Type B pancreatic cell (in vitro differentiated cells): ENCODE measurements at regions not wholly inside any gene's neighbourhood (a gene's known extent, or its start where the extent isn't known, plus 50 kb on each side); places are given as distances from the start of the nearest gene placed in this dataset.

ENCODE experiments used
- DNase-seq: peaks from one replicate; pipeline ENCODE4 v3.0.0; 2021; ENCODE audit warnings: mixed read lengths; ENCODE audit not compliant: unreplicated experiment; ENCODE audit errors: extremely low spot score
- H3K27ac Mint-ChIP-seq: 2 replicates; pipeline ENCODE4 v1.8.0; 2021; ENCODE audit warnings: mild to moderate bottlenecking, mixed read lengths
- H3K27me3 Mint-ChIP-seq: 2 replicates; pipeline ENCODE4 v1.8.0; 2021; ENCODE audit warnings: mixed read lengths
- H3K36me3 Mint-ChIP-seq: 2 replicates; pipeline ENCODE4 v1.8.0; 2021; ENCODE audit warnings: mixed read lengths
- H3K4me1 Mint-ChIP-seq: one replicate; pipeline ENCODE4 v1.8.0; 2021; ENCODE audit warnings: mixed read lengths; ENCODE audit not compliant: unreplicated experiment
- H3K4me3 Mint-ChIP-seq: 2 replicates; pipeline ENCODE4 v1.8.0; 2021; ENCODE audit warnings: mild to moderate bottlenecking, mixed read lengths
- H3K9me3 Mint-ChIP-seq: 2 replicates; pipeline ENCODE4 v1.8.0; 2021; ENCODE audit warnings: mixed read lengths
- TF ChIP-seq, protein P1 (sequence below): fragments of 200-600 bp; sonication (generic); conservative IDR thresholded peaks from 2 replicates; pipeline ENCODE4 v1.5.0; 2021; ENCODE audit warnings: antibody characterized with exemption, mild to moderate bottlenecking

DNA sequence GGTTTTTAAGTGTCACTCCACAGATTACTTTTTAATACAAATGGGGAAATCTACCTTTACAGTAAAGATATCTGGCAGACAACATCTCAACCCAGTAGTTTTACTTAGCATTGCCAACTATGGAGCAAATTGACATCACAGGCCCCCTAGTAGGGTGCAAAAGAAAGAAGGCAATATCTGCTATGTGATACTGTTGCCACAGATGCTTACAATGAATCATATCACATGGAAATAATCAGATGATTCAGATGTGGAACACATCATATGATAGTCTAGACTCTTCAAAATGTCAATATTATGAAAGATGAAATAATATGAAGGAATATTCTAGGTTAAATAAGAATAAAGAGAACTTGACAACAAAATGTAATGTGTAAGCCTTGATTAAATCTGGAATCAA is 322.5 kb downstream of the BMP2 start:
- Mint-ChIP-seq H3K36me3 (no peaks in the 10 kb centered on the region), H3K27me3 (no peaks in the 10 kb centered on the region), H3K27ac (no peak overlapping the region), H3K9me3 (no peaks in the 10 kb centered on the region), H3K4me1 (peaks cover 8% of the 10 kb centered on the region), H3K4me3 (no peak overlapping the region)
- DNase-seq = no peak
- TF ChIP-seq, protein P1, sequence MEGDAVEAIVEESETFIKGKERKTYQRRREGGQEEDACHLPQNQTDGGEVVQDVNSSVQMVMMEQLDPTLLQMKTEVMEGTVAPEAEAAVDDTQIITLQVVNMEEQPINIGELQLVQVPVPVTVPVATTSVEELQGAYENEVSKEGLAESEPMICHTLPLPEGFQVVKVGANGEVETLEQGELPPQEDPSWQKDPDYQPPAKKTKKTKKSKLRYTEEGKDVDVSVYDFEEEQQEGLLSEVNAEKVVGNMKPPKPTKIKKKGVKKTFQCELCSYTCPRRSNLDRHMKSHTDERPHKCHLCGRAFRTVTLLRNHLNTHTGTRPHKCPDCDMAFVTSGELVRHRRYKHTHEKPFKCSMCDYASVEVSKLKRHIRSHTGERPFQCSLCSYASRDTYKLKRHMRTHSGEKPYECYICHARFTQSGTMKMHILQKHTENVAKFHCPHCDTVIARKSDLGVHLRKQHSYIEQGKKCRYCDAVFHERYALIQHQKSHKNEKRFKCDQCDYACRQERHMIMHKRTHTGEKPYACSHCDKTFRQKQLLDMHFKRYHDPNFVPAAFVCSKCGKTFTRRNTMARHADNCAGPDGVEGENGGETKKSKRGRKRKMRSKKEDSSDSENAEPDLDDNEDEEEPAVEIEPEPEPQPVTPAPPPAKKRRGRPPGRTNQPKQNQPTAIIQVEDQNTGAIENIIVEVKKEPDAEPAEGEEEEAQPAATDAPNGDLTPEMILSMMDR = no peak

DNA sequence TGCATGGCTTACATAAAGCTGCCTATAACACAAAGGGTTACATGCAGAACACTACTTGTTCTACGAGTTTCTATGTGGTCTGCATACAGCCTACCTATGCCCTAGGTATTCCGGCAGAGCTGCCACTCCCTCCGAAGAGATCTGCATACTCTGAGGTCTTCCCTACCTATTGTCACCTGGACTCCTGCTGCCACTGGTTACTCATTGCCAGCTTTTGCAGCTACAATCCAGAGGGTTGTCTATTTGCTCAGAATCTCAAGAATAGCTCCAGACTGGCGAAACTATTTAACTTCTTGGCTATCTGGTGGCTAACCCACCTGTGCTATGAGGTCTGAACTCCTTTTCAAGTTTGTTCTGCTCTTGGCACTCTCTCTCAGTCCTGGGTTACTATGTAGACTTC is 323.3 kb downstream of the BMP2 start:
- no peaks in the 10 kb centered on the region for H3K36me3 Mint-ChIP-seq
- no peaks in the 10 kb centered on the region for H3K9me3 Mint-ChIP-seq
- no peaks in the 10 kb centered on the region for H3K27me3 Mint-ChIP-seq
- no peak overlapping the region for H3K27ac Mint-ChIP-seq
- H3K4me1 Mint-ChIP-seq = no peaks in the 10 kb centered on the region
- no peak for DNase-seq
- TF ChIP-seq, protein P1 = no peak
- H3K4me3 Mint-ChIP-seq = no peak overlapping the region

DNA sequence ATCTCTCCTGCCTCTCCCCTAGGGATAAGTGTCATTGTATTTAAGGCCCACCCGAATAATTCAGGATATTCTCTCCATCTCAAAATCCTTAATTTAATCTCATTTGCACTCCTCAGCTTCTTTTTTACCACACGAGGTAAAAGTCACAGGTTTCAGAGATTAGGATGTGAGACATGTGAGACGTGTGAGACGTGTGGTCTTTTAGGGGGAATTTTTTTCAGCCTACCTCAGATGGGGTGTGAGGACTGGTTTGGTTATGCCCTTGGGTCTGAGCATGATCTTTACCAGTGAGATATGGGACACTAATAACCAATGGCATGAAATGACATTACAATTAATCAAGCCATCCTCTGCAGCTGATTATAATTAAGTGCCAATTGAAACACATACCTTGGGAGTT is 324.2 kb downstream of the BMP2 start:
- no peaks in the 10 kb centered on the region for H3K36me3 Mint-ChIP-seq
- no peak overlapping the region for H3K27ac Mint-ChIP-seq
- H3K9me3 Mint-ChIP-seq = no peaks in the 10 kb centered on the region
- no peak overlapping the region for H3K4me3 Mint-ChIP-seq
- no peak for DNase-seq
- H3K4me1 Mint-ChIP-seq = no peaks in the 10 kb centered on the region
- no peaks in the 10 kb centered on the region for H3K27me3 Mint-ChIP-seq
- TF ChIP-seq, protein P1 = no peak

DNA sequence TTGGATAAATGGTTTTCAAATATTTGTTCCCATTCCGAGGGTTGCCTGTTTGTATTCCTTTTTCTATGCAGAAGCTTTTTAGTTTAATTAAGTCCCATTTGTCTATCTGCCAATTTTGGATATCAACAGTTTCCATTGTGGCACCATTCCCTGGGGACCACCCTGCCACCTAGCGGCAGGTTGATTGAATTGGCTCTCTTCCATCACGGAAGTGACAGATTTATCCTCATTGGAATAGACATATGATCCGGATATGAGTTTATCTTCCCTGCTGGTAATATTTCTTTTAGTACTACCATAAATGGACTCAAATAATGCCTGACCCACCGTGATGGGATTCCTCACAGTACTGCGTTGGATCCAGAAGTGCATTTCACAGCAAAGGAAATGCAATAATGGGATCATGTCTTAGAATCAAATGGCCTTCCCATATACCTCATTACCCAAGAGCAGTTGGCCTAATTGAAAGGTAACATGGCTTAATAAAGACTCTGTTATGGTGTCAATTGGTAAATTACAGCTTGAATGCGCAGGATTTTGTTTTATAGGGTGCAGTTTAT is 327.0 kb downstream of the BMP2 start:
- Mint-ChIP-seq H3K9me3 (peaks cover 7% of the 10 kb centered on the region), H3K27ac (no peak overlapping the region), H3K27me3 (no peaks in the 10 kb centered on the region), H3K36me3 (no peaks in the 10 kb centered on the region), H3K4me3 (no peak overlapping the region), H3K4me1 (no peaks in the 10 kb centered on the region)
- TF ChIP-seq, protein P1 = peak; percentile 88
- DNase-seq = no peak

GRCh38 chr20:7106910-7107309 is 339.4 kb downstream of the BMP2 start:
- DNase-seq = no peak
- no peaks in the 10 kb centered on the region for H3K4me1 Mint-ChIP-seq
- H3K27me3 Mint-ChIP-seq = peaks cover 7% of the 10 kb centered on the region
- H3K9me3 Mint-ChIP-seq = no peaks in the 10 kb centered on the region
- H3K36me3 Mint-ChIP-seq = no peaks in the 10 kb centered on the region
- no peak overlapping the region for H3K4me3 Mint-ChIP-seq
- H3K27ac Mint-ChIP-seq = no peak overlapping the region
- TF ChIP-seq, protein P1 = no peak

GRCh38 chr20:7108929-7109328 is 341.4 kb downstream of the BMP2 start:
- no peak for DNase-seq
- TF ChIP-seq, protein P1 = no peak
- H3K9me3 Mint-ChIP-seq = no peaks in the 10 kb centered on the region
- no peaks in the 10 kb centered on the region for H3K36me3 Mint-ChIP-seq
- H3K4me1 Mint-ChIP-seq = peaks cover 14% of the 10 kb centered on the region
- no peak overlapping the region for H3K27ac Mint-ChIP-seq
- peaks cover 4% of the 10 kb centered on the region for H3K27me3 Mint-ChIP-seq
- no peak overlapping the region for H3K4me3 Mint-ChIP-seq
